ENCODE measurements at regions not wholly inside any gene's neighbourhood (a gene's known extent, or its start where the extent isn't known, plus 50 kb on each side); places are given as distances from the start of the nearest gene placed in this dataset.

- TF ChIP-seq ZNF416 (CRISPR knock-in tag; IDR thresholded peaks at IDR 0.05) = no peak
- no peak for TF ChIP-seq MYBL2 (CRISPR knock-in tag; IDR thresholded peaks at IDR 0.05)
- no peak for TF ChIP-seq ATF6 (CRISPR knock-in tag; IDR thresholded peaks at IDR 0.05)
- TF ChIP-seq RORB (CRISPR knock-in tag; IDR thresholded peaks at IDR 0.05) = no peak
- no peak for TF ChIP-seq CTCF (IDR thresholded peaks at IDR 0.05)
- TF ChIP-seq ZNF219 (CRISPR knock-in tag; IDR thresholded peaks at IDR 0.05; ENCODE audit: borderline replicate concordance) = no peak
- TF ChIP-seq CREM (CRISPR knock-in tag; IDR thresholded peaks at IDR 0.05) = no peak
- TF ChIP-seq E2F5 (CRISPR knock-in tag; IDR thresholded peaks at IDR 0.05) = no peak
- TF ChIP-seq PRRX2 (CRISPR knock-in tag; IDR thresholded peaks at IDR 0.05) = no peak
- TF ChIP-seq SMAD3 (CRISPR knock-in tag; IDR thresholded peaks at IDR 0.05; ENCODE audit: borderline replicate concordance) = no peak
- no peak for TF ChIP-seq FOXP4 (CRISPR knock-in tag; IDR thresholded peaks at IDR 0.05)
- no peak for TF ChIP-seq STAT6 (CRISPR knock-in tag; conservative IDR thresholded peaks at IDR 0.05; ENCODE audit: low read depth)
- TF ChIP-seq TEAD1 (CRISPR knock-in tag; IDR thresholded peaks at IDR 0.05) = no peak
- no peak for TF ChIP-seq FOXP1 (CRISPR knock-in tag; IDR thresholded peaks at IDR 0.05; ENCODE audit: borderline replicate concordance)
- no peak for TF ChIP-seq ZBTB43 (CRISPR knock-in tag; IDR thresholded peaks at IDR 0.05)
- TF ChIP-seq CBFB (CRISPR knock-in tag; IDR thresholded peaks at IDR 0.05; ENCODE audit: low read depth) = no peak
- no peak for TF ChIP-seq E2F4 (CRISPR knock-in tag; IDR thresholded peaks at IDR 0.05; ENCODE audit: borderline replicate concordance, low read depth)
- no peak for TF ChIP-seq FOXJ3 (CRISPR knock-in tag; IDR thresholded peaks at IDR 0.05; ENCODE audit: borderline replicate concordance)
- Mint-ChIP-seq H3K4me3 (no peak overlapping the region), H3K4me1 (peaks cover 58% of the 10 kb centered on the region), H3K9me3 (peaks cover 19% of the 10 kb centered on the region), H3K27me3 (ENCODE audit: low read depth) (peaks cover 28% of the 10 kb centered on the region), H3K27ac (no peak overlapping the region), H3K36me3 (peaks cover 22% of the 10 kb centered on the region)
- CTCF ChIA-PET = interaction anchor here (0.7 kb wide), 1 partner anchor 25 kb away, joined by 6 read pairs; no protein-coding TSS in a partner anchor
- ATAC-seq (no peak), DNase-seq (ENCODE audit: low spot score) (no peak)
- POLR2A ChIA-PET = no interaction called here
Observed at GRCh38 chr16:86735727-86736126, 157.4 kb downstream of the FOXL1 start.
